Liver (tissue), 8 donors: ENCODE measurements at regions not wholly inside any gene's neighbourhood (a gene's known extent, or its start where the extent isn't known, plus 50 kb on each side); places are given as distances from the start of the nearest gene placed in this dataset.

Experiments used
- DNase-seq: peaks from one replicate; pipeline ENCODE4 v3.0.0-alpha.2; 2017; ENCODE audit warnings: low spot score
- H3K27ac ChIP-seq, 2 donors: one replicate each; pipeline ENCODE4 v1.7.0; 2013; ENCODE audit warnings: inconsistent platforms in 2 of 2, low read length in 2 of 2, control low read depth in 1 of 2, low read depth in 1 of 2, mild to moderate bottlenecking in 1 of 2
- H3K27me3 ChIP-seq, 4 donors: one replicate each; pipeline versions ENCODE4 v1.6.1 to v1.7.0; 2013; ENCODE audit warnings: low read length in 3 of 4, inconsistent platforms in 1 of 4, mild to moderate bottlenecking in 1 of 4, moderate library complexity in 1 of 4; ENCODE audit not compliant: control insufficient read depth in 4 of 4, insufficient read depth in 4 of 4
- H3K36me3 ChIP-seq, 4 donors: one replicate each; pipeline versions ENCODE4 v1.6.1 to v1.7.0; 2013; ENCODE audit warnings: low read length in 3 of 4, mild to moderate bottlenecking in 3 of 4, low read depth in 1 of 4, moderate library complexity in 1 of 4; ENCODE audit not compliant: control insufficient read depth in 4 of 4, insufficient read depth in 3 of 4
- H3K4me1 ChIP-seq, 4 donors: one replicate each; pipeline versions ENCODE4 v1.6.1 to v1.7.0; 2013; ENCODE audit warnings: low read length in 3 of 4, mild to moderate bottlenecking in 3 of 4, moderate library complexity in 1 of 4; ENCODE audit not compliant: control insufficient read depth in 4 of 4, insufficient read depth in 4 of 4
- H3K4me3 ChIP-seq, 3 donors: one replicate each; pipeline versions ENCODE4 v1.6.1 to v1.7.0; 2013; ENCODE audit warnings: low read length in 3 of 3, control low read depth in 1 of 3, low read depth in 1 of 3, mild to moderate bottlenecking in 1 of 3
- H3K9ac ChIP-seq, 2 donors: one replicate each; pipeline ENCODE4 v1.7.0; 2013; ENCODE audit warnings: low read length in 2 of 2, mild to moderate bottlenecking in 2 of 2, moderate library complexity in 2 of 2, control low read depth in 1 of 2, low read depth in 1 of 2
- H3K9me3 ChIP-seq, 4 donors: one replicate each; pipeline versions ENCODE4 v1.6.1 to v1.7.0; 2013; ENCODE audit warnings: low read length in 3 of 4; ENCODE audit not compliant: control insufficient read depth in 4 of 4
- ATF3 ChIP-seq: IDR thresholded peaks from 2 replicates; pipeline ENCODE4 v1.6.1; 2016; ENCODE audit warnings: antibody characterized with exemption
- EGR1 ChIP-seq, 2 donors: IDR thresholded peaks; 2 replicates each; pipeline ENCODE4 v1.6.1; 2016 to 2018; ENCODE audit warnings: antibody characterized with exemption in 2 of 2, low read depth in 2 of 2
- FOXA1 ChIP-seq: IDR thresholded peaks from 2 replicates; pipeline ENCODE4 v1.6.1; 2016; ENCODE audit warnings: antibody characterized with exemption
- FOXA2 ChIP-seq: IDR thresholded peaks from 2 replicates; pipeline ENCODE4 v1.6.1; 2016; ENCODE audit warnings: antibody characterized with exemption
- GABPA ChIP-seq, 2 donors: IDR thresholded peaks in 1 of 2; conservative IDR thresholded peaks in 1 of 2; 2 replicates each; pipeline ENCODE4 v1.6.1; 2016; ENCODE audit warnings: antibody characterized with exemption in 2 of 2, mild to moderate bottlenecking in 1 of 2, moderate library complexity in 1 of 2
- HNF4A ChIP-seq, 2 donors: conservative IDR thresholded peaks; 2 replicates each; pipeline ENCODE4 v1.6.1; 2016; ENCODE audit warnings: antibody characterized with exemption in 2 of 2, mild to moderate bottlenecking in 2 of 2
- HNF4G ChIP-seq: IDR thresholded peaks from 2 replicates; pipeline ENCODE4 v1.6.1; 2016; ENCODE audit warnings: antibody characterized with exemption
- JUND ChIP-seq, 2 donors: IDR thresholded peaks; 2 replicates each; pipeline ENCODE4 v1.6.1; 2016; ENCODE audit warnings: antibody characterized with exemption in 2 of 2
- MAX ChIP-seq: IDR thresholded peaks from 2 replicates; pipeline ENCODE4 v1.6.1; 2016; ENCODE audit warnings: antibody characterized with exemption
- NR2F2 ChIP-seq: IDR thresholded peaks from 2 replicates; pipeline ENCODE4 v1.6.1; 2016; ENCODE audit warnings: antibody characterized with exemption
- RAD21 ChIP-seq, 2 donors: IDR thresholded peaks; 2 replicates each; pipeline ENCODE4 v1.6.1; 2016; ENCODE audit warnings: antibody characterized with exemption in 2 of 2, mild to moderate bottlenecking in 2 of 2
- REST ChIP-seq: IDR thresholded peaks from 2 replicates; pipeline ENCODE4 v1.6.1; 2016; ENCODE audit warnings: antibody characterized with exemption, mild to moderate bottlenecking
- RXRA ChIP-seq, 2 donors: IDR thresholded peaks; 2 replicates each; pipeline ENCODE4 v1.6.1; 2017 to 2018; ENCODE audit warnings: antibody characterized with exemption in 2 of 2, mild to moderate bottlenecking in 1 of 2
- SP1 ChIP-seq: IDR thresholded peaks from 2 replicates; pipeline ENCODE4 v1.6.1; 2018; ENCODE audit warnings: antibody characterized with exemption, mild to moderate bottlenecking
- TAF1 ChIP-seq: conservative IDR thresholded peaks from 2 replicates; pipeline ENCODE4 v1.6.1; 2016; ENCODE audit warnings: antibody characterized with exemption, mild to moderate bottlenecking
- YY1 ChIP-seq: IDR thresholded peaks from 2 replicates; pipeline ENCODE4 v1.6.1; 2016; ENCODE audit warnings: antibody characterized with exemption, mild to moderate bottlenecking
- ZBTB33 ChIP-seq: IDR thresholded peaks from 2 replicates; pipeline ENCODE4 v1.6.1; 2016; ENCODE audit warnings: antibody characterized with exemption
- WGBS: extraction: QIAGEN DNeasy Blood & Tissue Kit; methylation state at CpG from one replicate; pipeline ENCODE4 v1.1.7; 2013; 5-methylcytosine and 5-hydroxymethylcytosine counted together
- TF ChIP-seq, protein P1 (sequence below): fragments of 150-350 bp; IDR thresholded peaks from 2 replicates; pipeline ENCODE4 v1.5.1; 2017; ENCODE audit warnings: improper control_type of control experiment, low read depth, low read length; ENCODE audit not compliant: missing input control
- donor health status: healthy.
- donor health status: healthy.
- donor health status: healthy.
- donor health status: healthy.
- donor health status: healthy.

- Histone ChIP-seq H3K4me1 (no peaks in the 10 kb centered on the region), H3K4me3 (no peak overlapping the region), H3K27me3 (no peaks in the 10 kb centered on the region), H3K9me3 (no peaks in the 10 kb centered on the region), H3K36me3 (no peaks in the 10 kb centered on the region), H3K27ac (no peak overlapping the region), H3K9ac (no peak overlapping the region)
- TF ChIP-seq HNF4G = no peak
- no peak for TF ChIP-seq GABPA (IDR thresholded peaks at IDR 0.05 in 1 of 2, conservative IDR thresholded peaks at IDR 0.05 in 1 of 2)
- TF ChIP-seq ZBTB33 = no peak
- no peak for TF ChIP-seq FOXA1
- TF ChIP-seq FOXA2 = no peak
- no peak for TF ChIP-seq MAX
- TF ChIP-seq SP1 = no peak
- TF ChIP-seq, protein P1, sequence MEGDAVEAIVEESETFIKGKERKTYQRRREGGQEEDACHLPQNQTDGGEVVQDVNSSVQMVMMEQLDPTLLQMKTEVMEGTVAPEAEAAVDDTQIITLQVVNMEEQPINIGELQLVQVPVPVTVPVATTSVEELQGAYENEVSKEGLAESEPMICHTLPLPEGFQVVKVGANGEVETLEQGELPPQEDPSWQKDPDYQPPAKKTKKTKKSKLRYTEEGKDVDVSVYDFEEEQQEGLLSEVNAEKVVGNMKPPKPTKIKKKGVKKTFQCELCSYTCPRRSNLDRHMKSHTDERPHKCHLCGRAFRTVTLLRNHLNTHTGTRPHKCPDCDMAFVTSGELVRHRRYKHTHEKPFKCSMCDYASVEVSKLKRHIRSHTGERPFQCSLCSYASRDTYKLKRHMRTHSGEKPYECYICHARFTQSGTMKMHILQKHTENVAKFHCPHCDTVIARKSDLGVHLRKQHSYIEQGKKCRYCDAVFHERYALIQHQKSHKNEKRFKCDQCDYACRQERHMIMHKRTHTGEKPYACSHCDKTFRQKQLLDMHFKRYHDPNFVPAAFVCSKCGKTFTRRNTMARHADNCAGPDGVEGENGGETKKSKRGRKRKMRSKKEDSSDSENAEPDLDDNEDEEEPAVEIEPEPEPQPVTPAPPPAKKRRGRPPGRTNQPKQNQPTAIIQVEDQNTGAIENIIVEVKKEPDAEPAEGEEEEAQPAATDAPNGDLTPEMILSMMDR = no peak
- no peak for TF ChIP-seq YY1
- TF ChIP-seq HNF4A (conservative IDR thresholded peaks at IDR 0.05) = no peak
- no peak for TF ChIP-seq RAD21 (IDR thresholded peaks at IDR 0.05)
- no peak for TF ChIP-seq ATF3
- TF ChIP-seq NR2F2 = no peak
- no peak for TF ChIP-seq EGR1 (IDR thresholded peaks at IDR 0.05; ENCODE audit: low read depth in 2 of 2)
- TF ChIP-seq TAF1 = no peak
- TF ChIP-seq REST = no peak
- TF ChIP-seq JUND (IDR thresholded peaks at IDR 0.05) = no peak
- no peak for TF ChIP-seq RXRA (IDR thresholded peaks at IDR 0.05)
- no peak for DNase-seq
- WGBS = 75% methylated on average over 4 of the region's 4 CpGs
These were observed 242.4 kb upstream of the SLC10A2 start for GRCh38 chr13:103308667-103309066.

GRCh38 chr13:103306163-103306562 is 239.9 kb upstream of the SLC10A2 start:
- Histone ChIP-seq H3K27ac (no peak overlapping the region), H3K27me3 (no peaks in the 10 kb centered on the region), H3K36me3 (no peaks in the 10 kb centered on the region), H3K9me3 (no peaks in the 10 kb centered on the region), H3K9ac (no peak overlapping the region), H3K4me1 (no peaks in the 10 kb centered on the region), H3K4me3 (no peak overlapping the region)
- TF ChIP-seq EGR1 (IDR thresholded peaks at IDR 0.05; ENCODE audit: low read depth in 2 of 2) (no peak), ATF3 (no peak), SP1 (no peak), YY1 (no peak), JUND (IDR thresholded peaks at IDR 0.05) (no peak), FOXA2 (no peak), HNF4G (no peak), GABPA (IDR thresholded peaks at IDR 0.05 in 1 of 2, conservative IDR thresholded peaks at IDR 0.05 in 1 of 2) (no peak)
- TF ChIP-seq, protein P1 = no peak
- no peak for DNase-seq
- WGBS = 91% methylated on average over 7 of the region's 7 CpGs
